GM23338 (cell line): ENCODE measurements at regions not wholly inside any gene's neighbourhood (a gene's known extent, or its start where the extent isn't known, plus 50 kb on each side); places are given as distances from the start of the nearest gene placed in this dataset.

Experiments used
- CREB1 ChIP-seq: fragments of 250-450 bp; sonication (Bioruptor Pico); IDR thresholded peaks from 2 replicates; pipeline ENCODE4 v1.5.0; 2020; ENCODE audit warnings: low read depth, mild to moderate bottlenecking, moderate library complexity
- CTCF ChIP-seq, 2 experiments: fragments of 200-600 bp in 1 of 2; sonication (generic) in 1 of 2; conservative IDR thresholded peaks; 2 replicates each; pipeline versions ENCODE4 v1.5.1 to v1.6.1; 2016 to 2017; ENCODE audit warnings: antibody characterized with exemption in 2 of 2, low read depth in 2 of 2, mild to moderate bottlenecking in 2 of 2, moderate library complexity in 1 of 2
- ETS1 ChIP-seq: IDR thresholded peaks from 2 replicates; pipeline ENCODE4 v1.6.1; 2016; ENCODE audit warnings: antibody characterized with exemption
- EZH2 ChIP-seq: fragments of 200-600 bp; sonication (generic); IDR thresholded peaks from one replicate; pipeline ENCODE4 v1.8.0; 2017; ENCODE audit warnings: antibody characterized with exemption, mild to moderate bottlenecking, low read depth; ENCODE audit not compliant: unreplicated experiment
- EZH2phosphoT487 ChIP-seq: fragments of 200-600 bp; sonication (generic); IDR thresholded peaks from one replicate; pipeline ENCODE4 v1.8.1; 2018; ENCODE audit warnings: antibody characterized with exemption; ENCODE audit not compliant: unreplicated experiment
- JUNB ChIP-seq: IDR thresholded peaks from one replicate; pipeline ENCODE4 v1.6.1; 2016; ENCODE audit warnings: antibody characterized with exemption; ENCODE audit not compliant: unreplicated experiment
- NANOG ChIP-seq: IDR thresholded peaks from 2 replicates; pipeline ENCODE4 v1.6.1; 2016; ENCODE audit warnings: antibody characterized with exemption, borderline replicate concordance
- POLR2AphosphoS5 ChIP-seq: IDR thresholded peaks from 2 replicates; pipeline ENCODE4 v1.6.1; 2016; ENCODE audit warnings: antibody characterized with exemption, low read depth
- REST ChIP-seq: IDR thresholded peaks from one replicate; pipeline ENCODE4 v1.6.1; 2018; ENCODE audit warnings: antibody characterized with exemption; ENCODE audit not compliant: unreplicated experiment
- STAT1 ChIP-seq: IDR thresholded peaks from one replicate; pipeline ENCODE4 v1.6.1; 2016; ENCODE audit warnings: antibody characterized with exemption; ENCODE audit not compliant: unreplicated experiment
- ZNF114 ChIP-seq: fragments of 250-450 bp; sonication (Bioruptor Pico); IDR thresholded peaks from 2 replicates; pipeline ENCODE4 v1.5.0; 2020; ENCODE audit warnings: mild to moderate bottlenecking, moderate library complexity
- ZNF331 ChIP-seq: fragments of 250-450 bp; sonication (Bioruptor Pico); IDR thresholded peaks from 2 replicates; pipeline ENCODE4 v1.5.0; 2020; ENCODE audit warnings: low read depth, mild to moderate bottlenecking, moderate library complexity
- ZNF462 ChIP-seq: fragments of 250-450 bp; sonication (Bioruptor Pico); IDR thresholded peaks from 2 replicates; pipeline ENCODE4 v1.5.0; 2020; ENCODE audit warnings: mild to moderate bottlenecking, moderate library complexity

GRCh38 chr1:82057011-82057410, 256.3 kb downstream of the ADGRL2 start:
- TF ChIP-seq CTCF (conservative IDR thresholded peaks at IDR 0.05; ENCODE audit: low read depth in 2 of 2) (no peak), STAT1 (no peak), ETS1 (no peak), EZH2 (no peak), POLR2AphosphoS5 (no peak), EZH2phosphoT487 (no peak), CREB1 (no peak), NANOG (no peak), REST (no peak), JUNB (no peak), ZNF462 (no peak), ZNF331 (CRISPR knock-in tag) (no peak), ZNF114 (no peak)
